Astrocyte of the cerebellum (primary cell): ENCODE measurements at regions not wholly inside any gene's neighbourhood (a gene's known extent, or its start where the extent isn't known, plus 50 kb on each side); places are given as distances from the start of the nearest gene placed in this dataset.

ENCODE experiments used
- DNase-seq: peaks from one replicate; pipeline ENCODE4 v3.0.0-alpha.2; 2011; ENCODE audit warnings: low read depth
- H3K4me3 ChIP-seq: 2 replicates; pipeline ENCODE4 v1.5.1; 2011; ENCODE audit warnings: mild to moderate bottlenecking, low read depth, low read length, moderate library complexity
- in situ Hi-C: cut with HindIII; loops from 2 replicates; pipeline ENCODE4 v1.10.0; 2017; ENCODE audit warnings: low sequenced_read_pairs
- TF ChIP-seq, protein P1 (sequence below): IDR thresholded peaks from 2 replicates; pipeline ENCODE4 v1.5.1; 2012; ENCODE audit warnings: low read length, low read depth, moderate library complexity, mild to moderate bottlenecking; ENCODE audit errors: missing control alignments

GRCh38 chr11:113623114-113623513, 83.0 kb downstream of the TMPRSS5 start:
- TF ChIP-seq, protein P1, sequence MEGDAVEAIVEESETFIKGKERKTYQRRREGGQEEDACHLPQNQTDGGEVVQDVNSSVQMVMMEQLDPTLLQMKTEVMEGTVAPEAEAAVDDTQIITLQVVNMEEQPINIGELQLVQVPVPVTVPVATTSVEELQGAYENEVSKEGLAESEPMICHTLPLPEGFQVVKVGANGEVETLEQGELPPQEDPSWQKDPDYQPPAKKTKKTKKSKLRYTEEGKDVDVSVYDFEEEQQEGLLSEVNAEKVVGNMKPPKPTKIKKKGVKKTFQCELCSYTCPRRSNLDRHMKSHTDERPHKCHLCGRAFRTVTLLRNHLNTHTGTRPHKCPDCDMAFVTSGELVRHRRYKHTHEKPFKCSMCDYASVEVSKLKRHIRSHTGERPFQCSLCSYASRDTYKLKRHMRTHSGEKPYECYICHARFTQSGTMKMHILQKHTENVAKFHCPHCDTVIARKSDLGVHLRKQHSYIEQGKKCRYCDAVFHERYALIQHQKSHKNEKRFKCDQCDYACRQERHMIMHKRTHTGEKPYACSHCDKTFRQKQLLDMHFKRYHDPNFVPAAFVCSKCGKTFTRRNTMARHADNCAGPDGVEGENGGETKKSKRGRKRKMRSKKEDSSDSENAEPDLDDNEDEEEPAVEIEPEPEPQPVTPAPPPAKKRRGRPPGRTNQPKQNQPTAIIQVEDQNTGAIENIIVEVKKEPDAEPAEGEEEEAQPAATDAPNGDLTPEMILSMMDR: no peak
- no peak for DNase-seq
- no peak overlapping the region for H3K4me3 ChIP-seq
- in situ Hi-C loops: no loop called here

DNA sequence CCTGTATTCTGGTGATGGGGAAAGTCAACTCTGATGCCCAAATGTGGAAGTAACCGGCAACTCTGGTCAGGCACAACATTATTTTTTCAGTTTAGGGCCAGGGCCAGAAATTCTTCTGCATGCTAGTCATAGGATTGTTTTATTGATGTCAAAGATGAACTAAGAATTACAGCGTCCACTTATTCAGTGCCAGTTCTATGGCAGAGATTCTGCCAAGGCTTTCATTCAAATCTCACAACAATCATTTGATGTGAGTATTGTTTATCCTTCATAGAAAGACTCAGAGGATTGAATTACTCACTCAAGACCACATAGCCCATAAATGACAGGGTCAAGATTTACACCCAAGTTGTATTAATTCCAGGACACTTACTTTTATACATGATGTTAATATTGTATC, 87.7 kb downstream of the TMPRSS5 start:
- no peak overlapping the region for H3K4me3 ChIP-seq
- in situ Hi-C loops: no loop called here
- peak; percentile 46 for DNase-seq
- TF ChIP-seq, protein P1: no peak

DNA sequence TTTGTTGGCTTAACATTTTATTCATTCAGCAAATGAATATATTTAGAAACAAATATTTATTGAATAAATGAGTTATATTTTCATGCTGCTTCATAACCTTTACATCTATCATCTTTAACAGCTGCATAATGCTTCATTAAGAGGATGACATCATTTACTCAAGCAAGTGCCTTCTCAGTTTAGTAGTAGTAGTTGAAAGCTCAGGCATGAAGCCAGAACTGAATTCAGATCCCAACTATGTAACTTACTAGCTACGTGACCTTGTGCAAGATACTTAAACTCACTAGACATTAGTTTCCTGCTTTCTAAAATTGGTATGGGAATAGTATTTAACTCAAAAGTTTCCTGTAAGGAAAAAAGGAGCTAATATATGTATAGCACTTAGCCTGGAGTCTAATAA, 90.3 kb downstream of the TMPRSS5 start:
- TF ChIP-seq, protein P1: no peak
- no peak overlapping the region for H3K4me3 ChIP-seq
- DNase-seq: no peak
- in situ Hi-C loops: no loop called here

GRCh38 chr11:113615098-113615497, 91.0 kb downstream of the TMPRSS5 start:
- in situ Hi-C loops: no loop called here
- DNase-seq: no peak
- H3K4me3 ChIP-seq: no peak overlapping the region
- TF ChIP-seq, protein P1: no peak

DNA sequence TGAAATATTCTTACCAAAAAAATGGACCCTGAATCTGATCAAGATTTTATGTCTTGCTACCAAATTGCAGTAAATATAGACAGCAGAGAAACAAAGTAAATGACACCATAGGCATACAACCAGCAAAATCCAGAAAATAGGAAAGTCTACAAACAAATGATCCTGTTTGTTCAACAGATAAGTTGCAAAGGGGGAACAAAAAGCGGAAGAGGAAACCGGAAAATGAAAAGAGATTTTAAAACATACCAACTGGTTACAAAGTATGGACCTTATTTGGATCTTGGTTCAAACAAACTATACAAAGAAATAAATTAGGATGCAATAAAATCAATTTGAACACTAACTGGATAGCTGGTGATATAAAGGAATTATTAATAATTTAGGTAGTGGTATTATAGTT, 92.0 kb downstream of the TMPRSS5 start:
- no peak for DNase-seq
- in situ Hi-C loops: no loop called here
- TF ChIP-seq, protein P1: no peak
- no peak overlapping the region for H3K4me3 ChIP-seq

DNA sequence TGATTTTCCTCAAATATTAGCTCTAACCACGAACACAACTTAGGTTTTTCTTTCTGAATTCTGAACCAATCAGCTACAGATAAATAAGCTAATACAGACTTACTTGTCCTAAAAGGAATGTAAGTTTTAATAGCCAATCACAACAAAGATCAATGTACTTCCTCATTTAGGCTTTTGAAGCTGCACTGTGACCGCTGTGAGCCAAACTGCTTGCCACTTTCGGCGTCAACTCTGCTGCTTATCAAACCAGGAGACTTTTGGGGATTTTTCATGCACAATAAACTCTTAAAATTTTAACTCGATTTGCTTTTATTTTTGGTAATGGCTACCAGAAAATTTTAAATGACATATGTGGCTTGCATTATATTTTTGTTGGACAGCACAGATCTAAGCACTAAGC, 92.5 kb downstream of the TMPRSS5 start:
- DNase-seq: no peak
- TF ChIP-seq, protein P1: no peak
- in situ Hi-C loops: no loop called here
- no peak overlapping the region for H3K4me3 ChIP-seq

- in situ Hi-C loops: no loop called here
- DNase-seq: no peak
- no peak overlapping the region for H3K4me3 ChIP-seq
- TF ChIP-seq, protein P1: no peak
Measured at GRCh38 chr11:113604186-113604585, 101.9 kb downstream of the TMPRSS5 start.
